ENCODE measurements at regions not wholly inside any gene's neighbourhood (a gene's known extent, or its start where the extent isn't known, plus 50 kb on each side); places are given as distances from the start of the nearest gene placed in this dataset.

DNA sequence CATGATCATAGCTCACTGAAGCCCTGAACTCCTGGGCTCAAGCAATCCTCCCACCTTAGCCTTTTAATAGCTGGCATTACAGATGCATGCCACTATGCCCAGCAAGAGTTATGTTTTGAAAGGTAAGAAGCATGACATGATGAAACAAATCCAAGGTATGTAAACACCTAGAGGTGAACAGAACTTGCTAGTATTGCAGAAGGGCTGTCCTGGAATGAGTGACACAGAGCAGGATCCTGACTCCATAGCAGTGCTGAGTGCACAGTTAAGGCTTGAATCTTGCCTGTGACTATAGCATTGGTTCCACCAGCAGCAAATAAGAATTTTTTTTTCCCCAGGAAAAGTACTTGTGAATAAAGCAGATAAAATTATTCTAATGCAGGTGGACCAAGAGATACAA lies 309.5 kb downstream of the PIK3C3 start:
- Histone ChIP-seq H3K9me1 (ENCODE audit: control insufficient read depth, extremely low read depth, insufficient read depth, low read length) (no peaks in the 10 kb centered on the region), H3K4me3 (ENCODE audit: control insufficient read depth in 2 of 3, extremely low read depth in 1 of 3, insufficient read depth in 2 of 3, low read depth in 1 of 3, low read length in 3 of 3) (no peak overlapping the region), H3K27ac (ENCODE audit: control insufficient read depth, insufficient read depth, low read length) (no peak overlapping the region), H3K4me2 (ENCODE audit: control insufficient read depth, extremely low read depth, insufficient read depth, low read depth, low read length) (no peak overlapping the region), H3K4me1 (ENCODE audit: control insufficient read depth, extremely low read depth, insufficient read depth, low read length) (no peaks in the 10 kb centered on the region), H3K27me3 (ENCODE audit: control insufficient read depth, extremely low read depth, insufficient read depth, low read length) (no peaks in the 10 kb centered on the region), H4K20me1 (ENCODE audit: control insufficient read depth, extremely low read depth, insufficient read depth, low read length) (no peaks in the 10 kb centered on the region), H3K9me3 (ENCODE audit: control insufficient read depth, low read depth, low read length) (no peaks in the 10 kb centered on the region), H3K79me2 (ENCODE audit: control insufficient read depth, insufficient read depth, low read length) (no peaks in the 10 kb centered on the region), H3K9ac (ENCODE audit: control insufficient read depth, extremely low read depth, insufficient read depth, low read length) (no peak overlapping the region), H3K36me3 (ENCODE audit: control insufficient read depth in 2 of 2, extremely low read depth in 1 of 2, insufficient read depth in 2 of 2, low read length in 2 of 2) (no peaks in the 10 kb centered on the region), H2AFZ (ENCODE audit: control insufficient read depth, low read length) (no peak overlapping the region)
- FAIRE-seq, result no peak
- TF ChIP-seq EZH2 (IDR thresholded peaks at IDR 0.05; ENCODE audit: low read length) (no peak), CTCF (optimal IDR thresholded peaks at IDR 0.05 in 1 of 3, IDR thresholded peaks at IDR 0.05 in 1 of 3, conservative IDR thresholded peaks at IDR 0.05 in 1 of 3; ENCODE audit: extremely low read depth in 1 of 3, insufficient read depth in 2 of 3, low read length in 3 of 3) (no peak)
- dilution Hi-C loops (cut with MboI; ENCODE audit: extremely low pct_ligation_motif_present, low sequenced_read_pairs), result no loop called here
- no peak for DNase-seq (ENCODE audit: low read depth, low spot score)

DNA sequence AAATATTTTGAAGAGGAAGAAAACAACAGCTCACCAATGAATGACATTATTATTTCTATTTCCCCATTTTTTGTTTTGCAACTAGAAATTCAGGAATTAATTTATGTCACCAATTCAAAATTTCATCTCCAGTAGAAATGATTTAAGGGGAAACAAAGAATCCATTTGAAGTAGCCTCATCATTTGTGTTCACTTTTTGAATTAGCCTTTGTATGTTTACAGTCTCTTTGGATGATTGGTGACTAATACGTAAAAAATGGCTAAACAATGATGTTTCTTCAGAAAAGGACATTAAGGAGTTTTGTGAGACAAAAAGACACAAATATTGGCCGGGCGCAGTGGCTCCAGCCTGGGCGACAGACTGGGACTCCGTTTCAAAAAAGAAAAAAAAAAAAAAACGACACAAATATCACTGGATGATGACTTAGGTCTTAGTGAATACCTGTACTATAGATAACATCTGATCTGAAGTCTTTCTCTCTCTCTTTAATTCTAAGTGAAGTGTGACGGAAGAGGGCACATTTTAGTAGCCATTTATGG lies 313.2 kb downstream of the PIK3C3 start:
- TF ChIP-seq CTCF (optimal IDR thresholded peaks at IDR 0.05 in 1 of 3, IDR thresholded peaks at IDR 0.05 in 1 of 3, conservative IDR thresholded peaks at IDR 0.05 in 1 of 3; ENCODE audit: extremely low read depth in 1 of 3, insufficient read depth in 2 of 3, low read length in 3 of 3) (no peak), EZH2 (IDR thresholded peaks at IDR 0.05; ENCODE audit: low read length) (no peak)
- Histone ChIP-seq H3K27me3 (ENCODE audit: control insufficient read depth, extremely low read depth, insufficient read depth, low read length) (no peaks in the 10 kb centered on the region), H3K36me3 (ENCODE audit: control insufficient read depth in 2 of 2, extremely low read depth in 1 of 2, insufficient read depth in 2 of 2, low read length in 2 of 2) (no peaks in the 10 kb centered on the region), H3K27ac (ENCODE audit: control insufficient read depth, insufficient read depth, low read length) (no peak overlapping the region), H3K4me2 (ENCODE audit: control insufficient read depth, extremely low read depth, insufficient read depth, low read depth, low read length) (no peak overlapping the region), H2AFZ (ENCODE audit: control insufficient read depth, low read length) (no peak overlapping the region), H3K9ac (ENCODE audit: control insufficient read depth, extremely low read depth, insufficient read depth, low read length) (no peak overlapping the region), H3K4me1 (ENCODE audit: control insufficient read depth, extremely low read depth, insufficient read depth, low read length) (no peaks in the 10 kb centered on the region), H3K4me3 (ENCODE audit: control insufficient read depth in 2 of 3, extremely low read depth in 1 of 3, insufficient read depth in 2 of 3, low read depth in 1 of 3, low read length in 3 of 3) (no peak overlapping the region), H3K79me2 (ENCODE audit: control insufficient read depth, insufficient read depth, low read length) (no peaks in the 10 kb centered on the region), H4K20me1 (ENCODE audit: control insufficient read depth, extremely low read depth, insufficient read depth, low read length) (no peaks in the 10 kb centered on the region), H3K9me1 (ENCODE audit: control insufficient read depth, extremely low read depth, insufficient read depth, low read length) (no peaks in the 10 kb centered on the region), H3K9me3 (ENCODE audit: control insufficient read depth, low read depth, low read length) (no peaks in the 10 kb centered on the region)
- dilution Hi-C loops (cut with MboI; ENCODE audit: extremely low pct_ligation_motif_present, low sequenced_read_pairs), result no loop called here
- DNase-seq (ENCODE audit: low read depth, low spot score) (no peak), FAIRE-seq (no peak)
